ENCODE measurements at regions not wholly inside any gene's neighbourhood (a gene's known extent, or its start where the extent isn't known, plus 50 kb on each side); places are given as distances from the start of the nearest gene placed in this dataset.

DNA sequence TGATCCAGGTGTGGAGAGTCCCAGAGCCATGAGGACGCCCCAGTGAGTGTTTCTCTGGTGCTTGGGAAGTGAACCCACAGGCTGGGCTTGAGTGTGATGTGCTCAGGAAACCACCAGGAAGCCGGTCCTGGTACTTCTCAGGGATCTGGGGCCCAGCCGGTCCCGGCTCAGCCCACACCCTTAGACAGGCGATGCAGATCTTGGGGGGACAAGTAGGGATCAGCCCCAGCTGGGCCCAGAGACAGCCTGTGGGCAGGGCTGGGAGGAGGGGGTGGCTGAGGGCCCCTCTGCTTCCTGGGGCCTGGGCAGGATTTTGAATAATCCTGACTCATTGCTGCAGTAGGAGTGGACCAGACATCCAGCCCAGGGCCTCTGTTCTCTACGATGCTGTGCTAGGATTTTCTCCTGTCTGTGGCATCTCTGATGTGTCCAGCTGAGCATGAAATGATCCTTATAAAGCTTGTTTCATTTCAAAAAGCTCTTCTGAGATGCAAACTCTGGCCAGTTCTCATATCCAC, 698.0 kb downstream of the PTPRU start:
- TF ChIP-seq ZSCAN30 (CRISPR knock-in tag; IDR thresholded peaks at IDR 0.05) = no peak
- TF ChIP-seq AGO2 (optimal IDR thresholded peaks at IDR 0.05; ENCODE audit: low read depth, low read length) = no peak
- no peak for TF ChIP-seq ZNF24 (IDR thresholded peaks at IDR 0.05)
- TF ChIP-seq ZFP36 (IDR thresholded peaks at IDR 0.05; ENCODE audit: borderline replicate concordance, low read depth, low read length, partially characterized antibody) = no peak
- no peak for TF ChIP-seq ZNF232 (CRISPR knock-in tag; IDR thresholded peaks at IDR 0.05; ENCODE audit: borderline replicate concordance)
- TF ChIP-seq ZNF121 (CRISPR knock-in tag; IDR thresholded peaks at IDR 0.05) = no peak
